H9 (cell line): ENCODE measurements at regions not wholly inside any gene's neighbourhood (a gene's known extent, or its start where the extent isn't known, plus 50 kb on each side); places are given as distances from the start of the nearest gene placed in this dataset.

Source experiments
- DNase-seq: peaks from one replicate; pipeline ENCODE4 v3.0.0-alpha.2; 2017
- H2AFZ ChIP-seq: one replicate; pipeline ENCODE4 v1.6.1; 2013; ENCODE audit warnings: mild to moderate bottlenecking, low read length, control low read depth, moderate library complexity
- H2AK5ac ChIP-seq: 2 replicates; pipeline ENCODE4 v1.6.1; 2013; ENCODE audit warnings: low read length, control low read depth, mixed read lengths; ENCODE audit not compliant: insufficient read length
- H2BK120ac ChIP-seq: one replicate; pipeline ENCODE4 v1.6.1; 2013; ENCODE audit warnings: low read depth, mild to moderate bottlenecking, low read length, control low read depth, inconsistent platforms; ENCODE audit not compliant: poor library complexity, severe bottlenecking
- H2BK12ac ChIP-seq: 2 replicates; pipeline ENCODE4 v1.6.1; 2013; ENCODE audit warnings: low read length, control low read depth, mixed read lengths, low read depth; ENCODE audit not compliant: insufficient read length
- H2BK15ac ChIP-seq: 2 replicates; pipeline ENCODE4 v1.6.1; 2013; ENCODE audit warnings: low read depth, low read length, control low read depth
- H2BK20ac ChIP-seq: one replicate; pipeline ENCODE4 v1.6.1; 2013; ENCODE audit warnings: low read depth, mild to moderate bottlenecking, low read length, control low read depth, inconsistent platforms; ENCODE audit not compliant: poor library complexity, severe bottlenecking
- H2BK5ac ChIP-seq: 2 replicates; pipeline ENCODE4 v1.6.1; 2013; ENCODE audit warnings: low read length, control low read depth, mixed read lengths; ENCODE audit not compliant: insufficient read length
- H3K14ac ChIP-seq: 2 replicates; pipeline ENCODE4 v1.6.1; 2013; ENCODE audit warnings: low read length, control low read depth; ENCODE audit not compliant: insufficient read depth
- H3K18ac ChIP-seq: 2 replicates; pipeline ENCODE4 v1.6.1; 2013; ENCODE audit warnings: low read depth, mild to moderate bottlenecking, mixed read lengths, low read length, control low read depth; ENCODE audit not compliant: insufficient read length
- H3K23ac ChIP-seq: 2 replicates; pipeline ENCODE4 v1.6.1; 2013; ENCODE audit warnings: low read length, control low read depth, mixed read lengths, low read depth; ENCODE audit not compliant: insufficient read length
- H3K23me2 ChIP-seq: 2 replicates; pipeline ENCODE4 v1.6.1; 2013; ENCODE audit warnings: low read depth, mild to moderate bottlenecking, mixed read lengths, low read length, control low read depth; ENCODE audit not compliant: insufficient read length, poor library complexity, severe bottlenecking
- H3K27ac ChIP-seq: 2 replicates; pipeline ENCODE4 v1.5.1; 2013; ENCODE audit warnings: low read length, control low read depth, mixed read lengths, low read depth; ENCODE audit not compliant: insufficient read length
- H3K27me3 ChIP-seq: 2 replicates; pipeline ENCODE4 v1.6.1; 2013; ENCODE audit warnings: low read length, control low read depth, inconsistent platforms; ENCODE audit not compliant: insufficient read depth
- H3K4ac ChIP-seq: 2 replicates; pipeline ENCODE4 v1.6.1; 2013; ENCODE audit warnings: low read depth, mild to moderate bottlenecking, control low read depth, inconsistent platforms, low read length, moderate library complexity
- H3K4me1 ChIP-seq: 2 replicates; pipeline ENCODE4 v1.6.1; 2013; ENCODE audit warnings: low read length, control low read depth, inconsistent platforms; ENCODE audit not compliant: insufficient read depth
- H3K4me2 ChIP-seq: 2 replicates; pipeline ENCODE4 v1.6.1; 2013; ENCODE audit warnings: low read length, control low read depth, mixed read lengths; ENCODE audit not compliant: insufficient read length, insufficient read depth
- H3K56ac ChIP-seq: 2 replicates; pipeline ENCODE4 v1.6.1; 2013; ENCODE audit warnings: low read depth, mild to moderate bottlenecking, mixed read lengths, low read length, control low read depth; ENCODE audit not compliant: insufficient read length
- H3K79me1 ChIP-seq: 2 replicates; pipeline ENCODE4 v1.6.1; 2013; ENCODE audit warnings: low read depth, mild to moderate bottlenecking, moderate library complexity, low read length, control low read depth, inconsistent platforms; ENCODE audit not compliant: insufficient read depth, poor library complexity, severe bottlenecking
- H3K79me2 ChIP-seq: 2 replicates; pipeline ENCODE4 v1.6.1; 2013; ENCODE audit warnings: low read length, control low read depth, inconsistent platforms; ENCODE audit not compliant: insufficient read depth
- H3K9ac ChIP-seq: 2 replicates; pipeline ENCODE4 v1.6.1; 2013; ENCODE audit warnings: low read length, control low read depth, mixed read lengths; ENCODE audit not compliant: insufficient read length; ENCODE audit errors: extremely low read depth
- H3K9me3 ChIP-seq: one replicate; pipeline ENCODE4 v1.6.1; 2013; ENCODE audit warnings: low read depth, low read length, inconsistent platforms; ENCODE audit not compliant: control insufficient read depth
- H3T11ph ChIP-seq: one replicate; pipeline ENCODE4 v1.6.1; 2013; ENCODE audit warnings: mild to moderate bottlenecking, low read length, control low read depth, inconsistent platforms
- H4K20me1 ChIP-seq: one replicate; pipeline ENCODE4 v1.6.1; 2013; ENCODE audit not compliant: control insufficient read depth, insufficient read length, insufficient read depth
- H4K5ac ChIP-seq: 2 replicates; pipeline ENCODE4 v1.6.1; 2013; ENCODE audit warnings: low read depth, mild to moderate bottlenecking, mixed read lengths, low read length, control low read depth; ENCODE audit not compliant: insufficient read length
- H4K8ac ChIP-seq: replicated peaks from 2 replicates; pipeline ENCODE4 v1.6.1; 2013; ENCODE audit warnings: low read length, control low read depth, mixed read lengths, low read depth; ENCODE audit not compliant: insufficient read length
- H4K91ac ChIP-seq: 2 replicates; pipeline ENCODE4 v1.6.1; 2013; ENCODE audit warnings: low read depth, mild to moderate bottlenecking, moderate library complexity, mixed read lengths, low read length, control low read depth; ENCODE audit not compliant: insufficient read length
- H3K27ac Mint-ChIP-seq, 3 experiments: 2 replicates in 2 of 3; 3 replicates in 1 of 3; pipeline ENCODE4 v1.8.0; 2020 to 2021; ENCODE audit warnings: mixed read lengths in 3 of 3, mild to moderate bottlenecking in 1 of 3, moderate library complexity in 1 of 3
- H3K27me3 Mint-ChIP-seq: 2 replicates; pipeline ENCODE4 v1.8.0; 2021; ENCODE audit warnings: low read depth, mild to moderate bottlenecking, moderate library complexity, mixed read lengths
- H3K36me3 Mint-ChIP-seq, 3 experiments: 2 replicates in 2 of 3; 3 replicates in 1 of 3; pipeline ENCODE4 v1.8.0; 2020 to 2021; ENCODE audit warnings: low read depth in 3 of 3, mixed read lengths in 3 of 3; ENCODE audit not compliant: insufficient read depth in 1 of 3
- H3K4me1 Mint-ChIP-seq, 2 experiments: 2 replicates each; pipeline ENCODE4 v1.8.0; 2020; ENCODE audit warnings: mixed read lengths in 2 of 2
- H3K4me3 Mint-ChIP-seq, 2 experiments: 2 replicates in 1 of 2; 3 replicates in 1 of 2; pipeline ENCODE4 v1.8.0; 2020 to 2021; ENCODE audit warnings: mild to moderate bottlenecking in 2 of 2, mixed read lengths in 2 of 2, moderate library complexity in 1 of 2
- H3K9me3 Mint-ChIP-seq, 2 experiments: 2 replicates in 1 of 2; 3 replicates in 1 of 2; pipeline ENCODE4 v1.8.0; 2020; ENCODE audit warnings: mild to moderate bottlenecking in 2 of 2, mixed read lengths in 2 of 2, moderate library complexity in 1 of 2
- WGBS: extraction: QIAGEN DNeasy Blood & Tissue Kit; methylation state at CpG from one replicate; pipeline ENCODE4 v1.1.7; 2013; ENCODE audit warnings: missing lambda C conversion rate, low lambda C conversion rate, mixed read lengths; ENCODE audit not compliant: insufficient read length; ENCODE audit errors: extremely low coverage; 5-methylcytosine and 5-hydroxymethylcytosine counted together
- TF ChIP-seq, protein P1 (sequence below): fragments of 200-600 bp; sonication (generic); conservative IDR thresholded peaks from 3 replicates; pipeline ENCODE4 v1.8.0; 2021; ENCODE audit warnings: antibody characterized with exemption, mild to moderate bottlenecking

GRCh38 chr9:618478-618877 is 223.0 kb upstream of the DMRT1 start:
- no peaks in the 10 kb centered on the region for H3K9me3 ChIP-seq
- H3K36me3 Mint-ChIP-seq, result no peaks in the 10 kb centered on the region; a peak in 1 of 7 replicates
- H4K20me1 ChIP-seq, result no peaks in the 10 kb centered on the region
- no peaks in the 10 kb centered on the region for H3K79me1 ChIP-seq
- no peaks in the 10 kb centered on the region for H3K9me3 Mint-ChIP-seq
- H3K27ac Mint-ChIP-seq, result no peak overlapping the region
- H3K27me3 Mint-ChIP-seq, result no peaks in the 10 kb centered on the region
- TF ChIP-seq, protein P1, sequence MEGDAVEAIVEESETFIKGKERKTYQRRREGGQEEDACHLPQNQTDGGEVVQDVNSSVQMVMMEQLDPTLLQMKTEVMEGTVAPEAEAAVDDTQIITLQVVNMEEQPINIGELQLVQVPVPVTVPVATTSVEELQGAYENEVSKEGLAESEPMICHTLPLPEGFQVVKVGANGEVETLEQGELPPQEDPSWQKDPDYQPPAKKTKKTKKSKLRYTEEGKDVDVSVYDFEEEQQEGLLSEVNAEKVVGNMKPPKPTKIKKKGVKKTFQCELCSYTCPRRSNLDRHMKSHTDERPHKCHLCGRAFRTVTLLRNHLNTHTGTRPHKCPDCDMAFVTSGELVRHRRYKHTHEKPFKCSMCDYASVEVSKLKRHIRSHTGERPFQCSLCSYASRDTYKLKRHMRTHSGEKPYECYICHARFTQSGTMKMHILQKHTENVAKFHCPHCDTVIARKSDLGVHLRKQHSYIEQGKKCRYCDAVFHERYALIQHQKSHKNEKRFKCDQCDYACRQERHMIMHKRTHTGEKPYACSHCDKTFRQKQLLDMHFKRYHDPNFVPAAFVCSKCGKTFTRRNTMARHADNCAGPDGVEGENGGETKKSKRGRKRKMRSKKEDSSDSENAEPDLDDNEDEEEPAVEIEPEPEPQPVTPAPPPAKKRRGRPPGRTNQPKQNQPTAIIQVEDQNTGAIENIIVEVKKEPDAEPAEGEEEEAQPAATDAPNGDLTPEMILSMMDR, result no peak
- H3K4ac ChIP-seq, result no peak overlapping the region
- H2AK5ac ChIP-seq, result no peak overlapping the region
- no peak overlapping the region for H3K4me3 Mint-ChIP-seq
- no peak overlapping the region for H3K14ac ChIP-seq
- H3K4me1 Mint-ChIP-seq, result peaks cover 13 to 14% of the 10 kb centered on the region in 2 experiments
- DNase-seq, result no peak
- H3K9ac ChIP-seq, result no peak overlapping the region
- no peak overlapping the region for H4K91ac ChIP-seq
- H4K5ac ChIP-seq, result no peak overlapping the region
- H2BK20ac ChIP-seq, result no peak overlapping the region
- no peaks in the 10 kb centered on the region for H3K4me1 ChIP-seq
- H2BK120ac ChIP-seq, result no peak overlapping the region
- no peak overlapping the region for H3K56ac ChIP-seq
- no peaks in the 10 kb centered on the region for H3K27me3 ChIP-seq
- H2BK12ac ChIP-seq, result no peak overlapping the region
- no peak overlapping the region for H3K18ac ChIP-seq
- H4K8ac ChIP-seq, result no peak overlapping the region
- WGBS, result no CpG with 5 or more reads among the region's 5 CpGs
- no peak overlapping the region for H2BK5ac ChIP-seq
- no peak overlapping the region for H2AFZ ChIP-seq
- no peaks in the 10 kb centered on the region for H3K23me2 ChIP-seq
- no peak overlapping the region for H3K4me2 ChIP-seq
- H3K79me2 ChIP-seq, result no peaks in the 10 kb centered on the region
- no peak overlapping the region for H3T11ph ChIP-seq
- H3K27ac ChIP-seq, result no peak overlapping the region
- no peak overlapping the region for H2BK15ac ChIP-seq
- no peak overlapping the region for H3K23ac ChIP-seq
